Epithelial cell of esophagus (primary cell): ENCODE measurements at regions not wholly inside any gene's neighbourhood (a gene's known extent, or its start where the extent isn't known, plus 50 kb on each side); places are given as distances from the start of the nearest gene placed in this dataset.

Experiments
- DNase-seq: peaks from one replicate; pipeline ENCODE4 v3.0.0; 2010; ENCODE audit warnings: low read depth
- H3K4me3 ChIP-seq: 2 replicates; pipeline ENCODE4 v1.5.1; 2011; ENCODE audit warnings: mild to moderate bottlenecking, low read length, control low read depth
- CTCF ChIP-seq: IDR thresholded peaks from 2 replicates; pipeline ENCODE4 v1.5.1; 2011; ENCODE audit warnings: low read depth, mild to moderate bottlenecking, low read length, control low read depth, inconsistent platforms; ENCODE audit not compliant: insufficient read depth; ENCODE audit errors: missing control alignments

- TF ChIP-seq CTCF: no peak
- H3K4me3 ChIP-seq: no peak overlapping the region
- DNase-seq: peak; percentile 91
Observed at GRCh38 chr13:85236413-85236812, 562.8 kb downstream of the SLITRK6 start.

- DNase-seq: no peak
- TF ChIP-seq CTCF: no peak
- H3K4me3 ChIP-seq: no peak overlapping the region
Observed at GRCh38 chr13:85230691-85231093, 568.5 kb downstream of the SLITRK6 start.

- no peak for DNase-seq
- no peak for TF ChIP-seq CTCF
- H3K4me3 ChIP-seq: no peak overlapping the region
Observed at GRCh38 chr13:85228692-85229091, 570.5 kb downstream of the SLITRK6 start.

- H3K4me3 ChIP-seq: no peak overlapping the region
- DNase-seq: peak; percentile 70
- TF ChIP-seq CTCF: no peak
Observed at GRCh38 chr13:85223883-85224656, 575.1 kb downstream of the SLITRK6 start.

GRCh38 chr13:85216576-85216975 lies 582.6 kb downstream of the SLITRK6 start:
- no peak for TF ChIP-seq CTCF
- DNase-seq: no peak
- no peak overlapping the region for H3K4me3 ChIP-seq

- no peak overlapping the region for H3K4me3 ChIP-seq
- DNase-seq: no peak
- TF ChIP-seq CTCF: no peak
Observed at GRCh38 chr13:85212692-85213091, 586.5 kb downstream of the SLITRK6 start.
